H9 (cell line): ENCODE measurements at regions not wholly inside any gene's neighbourhood (a gene's known extent, or its start where the extent isn't known, plus 50 kb on each side); places are given as distances from the start of the nearest gene placed in this dataset.

ENCODE experiments used
- DNase-seq: peaks from one replicate; pipeline ENCODE4 v3.0.0-alpha.2; 2017
- H2AFZ ChIP-seq: one replicate; pipeline ENCODE4 v1.6.1; 2013; ENCODE audit warnings: mild to moderate bottlenecking, low read length, control low read depth, moderate library complexity
- H2AK5ac ChIP-seq: 2 replicates; pipeline ENCODE4 v1.6.1; 2013; ENCODE audit warnings: low read length, control low read depth, mixed read lengths; ENCODE audit not compliant: insufficient read length
- H2BK120ac ChIP-seq: one replicate; pipeline ENCODE4 v1.6.1; 2013; ENCODE audit warnings: low read depth, mild to moderate bottlenecking, low read length, control low read depth, inconsistent platforms; ENCODE audit not compliant: poor library complexity, severe bottlenecking
- H2BK12ac ChIP-seq: 2 replicates; pipeline ENCODE4 v1.6.1; 2013; ENCODE audit warnings: low read length, control low read depth, mixed read lengths, low read depth; ENCODE audit not compliant: insufficient read length
- H2BK15ac ChIP-seq: 2 replicates; pipeline ENCODE4 v1.6.1; 2013; ENCODE audit warnings: low read depth, low read length, control low read depth
- H2BK20ac ChIP-seq: one replicate; pipeline ENCODE4 v1.6.1; 2013; ENCODE audit warnings: low read depth, mild to moderate bottlenecking, low read length, control low read depth, inconsistent platforms; ENCODE audit not compliant: poor library complexity, severe bottlenecking
- H2BK5ac ChIP-seq: 2 replicates; pipeline ENCODE4 v1.6.1; 2013; ENCODE audit warnings: low read length, control low read depth, mixed read lengths; ENCODE audit not compliant: insufficient read length
- H3K14ac ChIP-seq: 2 replicates; pipeline ENCODE4 v1.6.1; 2013; ENCODE audit warnings: low read length, control low read depth; ENCODE audit not compliant: insufficient read depth
- H3K18ac ChIP-seq: 2 replicates; pipeline ENCODE4 v1.6.1; 2013; ENCODE audit warnings: low read depth, mild to moderate bottlenecking, mixed read lengths, low read length, control low read depth; ENCODE audit not compliant: insufficient read length
- H3K23ac ChIP-seq: 2 replicates; pipeline ENCODE4 v1.6.1; 2013; ENCODE audit warnings: low read length, control low read depth, mixed read lengths, low read depth; ENCODE audit not compliant: insufficient read length
- H3K23me2 ChIP-seq: 2 replicates; pipeline ENCODE4 v1.6.1; 2013; ENCODE audit warnings: low read depth, mild to moderate bottlenecking, mixed read lengths, low read length, control low read depth; ENCODE audit not compliant: insufficient read length, poor library complexity, severe bottlenecking
- H3K27ac ChIP-seq: 2 replicates; pipeline ENCODE4 v1.5.1; 2013; ENCODE audit warnings: low read length, control low read depth, mixed read lengths, low read depth; ENCODE audit not compliant: insufficient read length
- H3K27me3 ChIP-seq: 2 replicates; pipeline ENCODE4 v1.6.1; 2013; ENCODE audit warnings: low read length, control low read depth, inconsistent platforms; ENCODE audit not compliant: insufficient read depth
- H3K4ac ChIP-seq: 2 replicates; pipeline ENCODE4 v1.6.1; 2013; ENCODE audit warnings: low read depth, mild to moderate bottlenecking, control low read depth, inconsistent platforms, low read length, moderate library complexity
- H3K4me1 ChIP-seq: 2 replicates; pipeline ENCODE4 v1.6.1; 2013; ENCODE audit warnings: low read length, control low read depth, inconsistent platforms; ENCODE audit not compliant: insufficient read depth
- H3K4me2 ChIP-seq: 2 replicates; pipeline ENCODE4 v1.6.1; 2013; ENCODE audit warnings: low read length, control low read depth, mixed read lengths; ENCODE audit not compliant: insufficient read length, insufficient read depth
- H3K56ac ChIP-seq: 2 replicates; pipeline ENCODE4 v1.6.1; 2013; ENCODE audit warnings: low read depth, mild to moderate bottlenecking, mixed read lengths, low read length, control low read depth; ENCODE audit not compliant: insufficient read length
- H3K79me1 ChIP-seq: 2 replicates; pipeline ENCODE4 v1.6.1; 2013; ENCODE audit warnings: low read depth, mild to moderate bottlenecking, moderate library complexity, low read length, control low read depth, inconsistent platforms; ENCODE audit not compliant: insufficient read depth, poor library complexity, severe bottlenecking
- H3K79me2 ChIP-seq: 2 replicates; pipeline ENCODE4 v1.6.1; 2013; ENCODE audit warnings: low read length, control low read depth, inconsistent platforms; ENCODE audit not compliant: insufficient read depth
- H3K9ac ChIP-seq: 2 replicates; pipeline ENCODE4 v1.6.1; 2013; ENCODE audit warnings: low read length, control low read depth, mixed read lengths; ENCODE audit not compliant: insufficient read length; ENCODE audit errors: extremely low read depth
- H3K9me3 ChIP-seq: one replicate; pipeline ENCODE4 v1.6.1; 2013; ENCODE audit warnings: low read depth, low read length, inconsistent platforms; ENCODE audit not compliant: control insufficient read depth
- H3T11ph ChIP-seq: one replicate; pipeline ENCODE4 v1.6.1; 2013; ENCODE audit warnings: mild to moderate bottlenecking, low read length, control low read depth, inconsistent platforms
- H4K20me1 ChIP-seq: one replicate; pipeline ENCODE4 v1.6.1; 2013; ENCODE audit not compliant: control insufficient read depth, insufficient read length, insufficient read depth
- H4K5ac ChIP-seq: 2 replicates; pipeline ENCODE4 v1.6.1; 2013; ENCODE audit warnings: low read depth, mild to moderate bottlenecking, mixed read lengths, low read length, control low read depth; ENCODE audit not compliant: insufficient read length
- H4K8ac ChIP-seq: replicated peaks from 2 replicates; pipeline ENCODE4 v1.6.1; 2013; ENCODE audit warnings: low read length, control low read depth, mixed read lengths, low read depth; ENCODE audit not compliant: insufficient read length
- H4K91ac ChIP-seq: 2 replicates; pipeline ENCODE4 v1.6.1; 2013; ENCODE audit warnings: low read depth, mild to moderate bottlenecking, moderate library complexity, mixed read lengths, low read length, control low read depth; ENCODE audit not compliant: insufficient read length
- H3K27ac Mint-ChIP-seq, 3 experiments: 2 replicates in 2 of 3; 3 replicates in 1 of 3; pipeline ENCODE4 v1.8.0; 2020 to 2021; ENCODE audit warnings: mixed read lengths in 3 of 3, mild to moderate bottlenecking in 1 of 3, moderate library complexity in 1 of 3
- H3K27me3 Mint-ChIP-seq: 2 replicates; pipeline ENCODE4 v1.8.0; 2021; ENCODE audit warnings: low read depth, mild to moderate bottlenecking, moderate library complexity, mixed read lengths
- H3K36me3 Mint-ChIP-seq, 3 experiments: 2 replicates in 2 of 3; 3 replicates in 1 of 3; pipeline ENCODE4 v1.8.0; 2020 to 2021; ENCODE audit warnings: low read depth in 3 of 3, mixed read lengths in 3 of 3; ENCODE audit not compliant: insufficient read depth in 1 of 3
- H3K4me1 Mint-ChIP-seq, 2 experiments: 2 replicates each; pipeline ENCODE4 v1.8.0; 2020; ENCODE audit warnings: mixed read lengths in 2 of 2
- H3K4me3 Mint-ChIP-seq, 2 experiments: 2 replicates in 1 of 2; 3 replicates in 1 of 2; pipeline ENCODE4 v1.8.0; 2020 to 2021; ENCODE audit warnings: mild to moderate bottlenecking in 2 of 2, mixed read lengths in 2 of 2, moderate library complexity in 1 of 2
- H3K9me3 Mint-ChIP-seq, 2 experiments: 2 replicates in 1 of 2; 3 replicates in 1 of 2; pipeline ENCODE4 v1.8.0; 2020; ENCODE audit warnings: mild to moderate bottlenecking in 2 of 2, mixed read lengths in 2 of 2, moderate library complexity in 1 of 2
- WGBS: extraction: QIAGEN DNeasy Blood & Tissue Kit; methylation state at CpG from one replicate; pipeline ENCODE4 v1.1.7; 2013; ENCODE audit warnings: missing lambda C conversion rate, low lambda C conversion rate, mixed read lengths; ENCODE audit not compliant: insufficient read length; ENCODE audit errors: extremely low coverage; 5-methylcytosine and 5-hydroxymethylcytosine counted together
- TF ChIP-seq, protein P1 (sequence below): fragments of 200-600 bp; sonication (generic); conservative IDR thresholded peaks from 3 replicates; pipeline ENCODE4 v1.8.0; 2021; ENCODE audit warnings: antibody characterized with exemption, mild to moderate bottlenecking

DNA sequence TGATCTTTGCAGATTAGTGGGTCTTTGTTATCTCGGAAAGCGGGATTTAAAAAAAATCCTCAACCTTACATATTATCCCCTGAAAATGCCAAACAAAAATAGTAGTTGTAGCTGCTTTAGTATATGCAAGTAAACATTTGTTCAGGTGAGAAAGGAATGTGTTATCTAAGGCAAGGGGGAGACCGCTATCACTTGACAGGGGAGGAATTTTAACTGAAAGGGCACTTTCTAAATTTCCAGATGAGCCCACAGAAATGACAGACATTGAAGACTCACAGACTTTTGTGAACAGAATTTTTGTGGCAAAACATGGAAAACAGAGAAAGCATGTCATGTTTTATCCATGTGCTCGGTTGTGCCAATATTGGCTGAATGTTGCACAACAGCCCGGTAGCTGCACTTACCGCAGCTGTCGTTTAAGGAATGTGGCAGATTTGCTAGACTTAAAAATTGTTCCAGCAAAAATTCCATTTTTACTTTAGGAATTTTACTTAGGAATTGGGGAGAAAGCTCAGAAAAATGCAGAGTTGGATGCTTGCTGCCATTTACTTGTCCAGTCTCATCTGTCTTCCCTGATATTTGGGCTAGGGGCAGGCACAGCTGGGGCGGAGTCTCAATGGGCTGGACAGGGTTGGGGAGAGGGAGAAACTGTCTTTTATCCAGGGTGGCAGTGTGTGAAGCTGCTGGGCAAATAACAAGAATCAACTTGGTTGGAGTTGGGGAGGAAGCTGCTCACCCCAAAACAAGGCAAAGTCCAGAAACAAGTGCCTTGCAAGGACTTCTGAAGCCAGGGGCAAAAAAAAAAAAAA, 94.6 kb upstream of the RPS6KA3 start:
- no peak overlapping the region for H3K4me2 ChIP-seq
- H2BK120ac ChIP-seq = no peak overlapping the region
- H2BK12ac ChIP-seq = no peak overlapping the region
- H2BK20ac ChIP-seq = no peak overlapping the region
- H3K14ac ChIP-seq = no peak overlapping the region
- H3K18ac ChIP-seq = no peak overlapping the region
- Mint-ChIP-seq H3K4me3 (no peak overlapping the region), H3K27me3 (no peaks in the 10 kb centered on the region; the same call in 1 of the 2 replicates), H3K4me1 (peaks cover 5 to 19% of the 10 kb centered on the region in 2 experiments), H3K27ac (no peak overlapping the region), H3K36me3 (no peaks in the 10 kb centered on the region; a peak in 2 of 7 replicates), H3K9me3 (peaks cover 62 to 75% of the 10 kb centered on the region in 2 experiments)
- H4K91ac ChIP-seq = no peak overlapping the region
- H4K8ac ChIP-seq = no peak overlapping the region
- no peaks in the 10 kb centered on the region for H3K4me1 ChIP-seq
- no peaks in the 10 kb centered on the region for H3K23me2 ChIP-seq
- DNase-seq = no peak
- WGBS = no CpG with 5 or more reads among the region's 8 CpGs
- no peak overlapping the region for H2AK5ac ChIP-seq
- TF ChIP-seq, protein P1, sequence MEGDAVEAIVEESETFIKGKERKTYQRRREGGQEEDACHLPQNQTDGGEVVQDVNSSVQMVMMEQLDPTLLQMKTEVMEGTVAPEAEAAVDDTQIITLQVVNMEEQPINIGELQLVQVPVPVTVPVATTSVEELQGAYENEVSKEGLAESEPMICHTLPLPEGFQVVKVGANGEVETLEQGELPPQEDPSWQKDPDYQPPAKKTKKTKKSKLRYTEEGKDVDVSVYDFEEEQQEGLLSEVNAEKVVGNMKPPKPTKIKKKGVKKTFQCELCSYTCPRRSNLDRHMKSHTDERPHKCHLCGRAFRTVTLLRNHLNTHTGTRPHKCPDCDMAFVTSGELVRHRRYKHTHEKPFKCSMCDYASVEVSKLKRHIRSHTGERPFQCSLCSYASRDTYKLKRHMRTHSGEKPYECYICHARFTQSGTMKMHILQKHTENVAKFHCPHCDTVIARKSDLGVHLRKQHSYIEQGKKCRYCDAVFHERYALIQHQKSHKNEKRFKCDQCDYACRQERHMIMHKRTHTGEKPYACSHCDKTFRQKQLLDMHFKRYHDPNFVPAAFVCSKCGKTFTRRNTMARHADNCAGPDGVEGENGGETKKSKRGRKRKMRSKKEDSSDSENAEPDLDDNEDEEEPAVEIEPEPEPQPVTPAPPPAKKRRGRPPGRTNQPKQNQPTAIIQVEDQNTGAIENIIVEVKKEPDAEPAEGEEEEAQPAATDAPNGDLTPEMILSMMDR = no peak
- peaks cover 18% of the 10 kb centered on the region for H3K9me3 ChIP-seq
- H2BK15ac ChIP-seq = no peak overlapping the region
- H4K20me1 ChIP-seq = no peaks in the 10 kb centered on the region
- no peak overlapping the region for H3K27ac ChIP-seq
- no peak overlapping the region for H3K56ac ChIP-seq
- H3K79me1 ChIP-seq = no peaks in the 10 kb centered on the region
- no peak overlapping the region for H3T11ph ChIP-seq
- no peak overlapping the region for H2BK5ac ChIP-seq
- no peak overlapping the region for H3K9ac ChIP-seq
- no peak overlapping the region for H2AFZ ChIP-seq
- H3K27me3 ChIP-seq = no peaks in the 10 kb centered on the region
- H4K5ac ChIP-seq = no peak overlapping the region
- no peaks in the 10 kb centered on the region for H3K79me2 ChIP-seq
- no peak overlapping the region for H3K23ac ChIP-seq
- H3K4ac ChIP-seq = no peak overlapping the region
